GM12892 (cell line): ENCODE measurements at regions not wholly inside any gene's neighbourhood (a gene's known extent, or its start where the extent isn't known, plus 50 kb on each side); places are given as distances from the start of the nearest gene placed in this dataset.

Source experiments
- POLR2A ChIP-seq: IDR thresholded peaks from 2 replicates; pipeline ENCODE4 v1.6.1; 2011; ENCODE audit warnings: low read depth, low read length, control low read depth
- POLR2AphosphoS5 ChIP-seq: IDR thresholded peaks from 2 replicates; pipeline ENCODE4 v1.6.1; 2011; ENCODE audit warnings: low read depth, low read length, control low read depth
- TAF1 ChIP-seq: IDR thresholded peaks from 2 replicates; pipeline ENCODE4 v1.6.1; 2011; ENCODE audit warnings: low read depth, mild to moderate bottlenecking, control low read depth, low read length, borderline replicate concordance

DNA sequence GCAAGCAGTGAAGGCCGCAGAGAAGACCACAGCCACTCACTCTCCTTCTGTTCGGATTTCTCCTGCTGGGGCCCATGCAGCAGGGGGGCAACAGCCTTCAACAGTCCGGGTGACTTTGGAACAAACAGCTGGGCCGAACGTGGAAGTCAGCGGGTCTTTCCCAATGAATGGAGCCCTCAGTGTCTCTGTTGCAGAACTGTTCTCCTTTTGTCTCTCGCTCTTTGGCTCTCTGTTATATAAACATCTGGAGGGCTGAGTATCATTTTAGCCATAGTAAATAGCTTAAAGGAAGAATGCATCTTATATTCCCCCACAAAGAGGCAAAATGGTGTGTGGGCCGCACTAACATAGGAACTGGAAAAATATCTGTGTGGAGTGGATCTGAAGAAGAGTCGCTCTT is 136.7 kb upstream of the RALGAPA2 start:
- TF ChIP-seq POLR2A (no peak), POLR2AphosphoS5 (no peak), TAF1 (no peak)
